ENCODE measurements at regions not wholly inside any gene's neighbourhood (a gene's known extent, or its start where the extent isn't known, plus 50 kb on each side); places are given as distances from the start of the nearest gene placed in this dataset.

DNA sequence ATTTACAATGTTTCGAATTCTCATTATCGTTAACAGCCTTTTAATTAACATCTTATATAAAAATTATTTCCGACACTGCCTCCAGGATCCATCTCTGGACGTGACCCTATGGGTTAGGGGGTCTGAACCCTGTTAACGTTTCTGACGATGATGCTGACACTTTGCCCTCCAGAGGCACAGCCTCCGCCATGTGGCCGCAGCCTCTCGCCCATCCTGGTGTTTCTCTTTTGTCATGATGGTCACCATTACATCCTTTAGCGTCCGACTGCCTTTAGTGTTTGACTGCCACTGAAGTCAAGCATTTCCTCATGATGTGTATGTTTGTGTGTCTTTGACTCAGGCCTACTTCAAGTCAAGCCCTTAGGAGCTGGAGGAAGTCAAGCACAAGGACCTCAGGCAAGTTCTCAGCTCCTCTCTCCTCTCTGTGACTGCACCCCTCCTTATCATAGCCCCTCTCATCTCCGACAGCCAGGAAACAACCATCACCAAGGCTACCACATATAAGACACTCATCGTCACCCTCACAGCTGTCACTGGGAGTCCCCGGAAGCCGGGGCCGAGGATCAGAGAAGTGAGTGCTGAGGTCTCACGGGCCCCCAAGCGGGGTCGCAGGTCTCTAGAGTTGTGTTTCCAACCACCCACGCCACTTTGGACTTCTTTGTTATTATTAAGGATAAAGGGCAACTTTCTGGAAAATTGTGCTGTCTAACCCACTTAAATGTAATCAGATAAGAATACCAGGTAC, 96.1 kb upstream of the PPP2R2D start:
- 91 to 93% methylated on average over 19 to 20 of the region's 20 CpGs for WGBS, 2 donors
- H3K36me3 ChIP-seq (ENCODE audit: low read depth, missing control alignments), result no peaks in the 10 kb centered on the region
- H3K27ac ChIP-seq, result no peak overlapping the region
- H3K9me3 ChIP-seq, result no peaks in the 10 kb centered on the region
- DNase-seq, result no peak
- TF ChIP-seq, protein P1, sequence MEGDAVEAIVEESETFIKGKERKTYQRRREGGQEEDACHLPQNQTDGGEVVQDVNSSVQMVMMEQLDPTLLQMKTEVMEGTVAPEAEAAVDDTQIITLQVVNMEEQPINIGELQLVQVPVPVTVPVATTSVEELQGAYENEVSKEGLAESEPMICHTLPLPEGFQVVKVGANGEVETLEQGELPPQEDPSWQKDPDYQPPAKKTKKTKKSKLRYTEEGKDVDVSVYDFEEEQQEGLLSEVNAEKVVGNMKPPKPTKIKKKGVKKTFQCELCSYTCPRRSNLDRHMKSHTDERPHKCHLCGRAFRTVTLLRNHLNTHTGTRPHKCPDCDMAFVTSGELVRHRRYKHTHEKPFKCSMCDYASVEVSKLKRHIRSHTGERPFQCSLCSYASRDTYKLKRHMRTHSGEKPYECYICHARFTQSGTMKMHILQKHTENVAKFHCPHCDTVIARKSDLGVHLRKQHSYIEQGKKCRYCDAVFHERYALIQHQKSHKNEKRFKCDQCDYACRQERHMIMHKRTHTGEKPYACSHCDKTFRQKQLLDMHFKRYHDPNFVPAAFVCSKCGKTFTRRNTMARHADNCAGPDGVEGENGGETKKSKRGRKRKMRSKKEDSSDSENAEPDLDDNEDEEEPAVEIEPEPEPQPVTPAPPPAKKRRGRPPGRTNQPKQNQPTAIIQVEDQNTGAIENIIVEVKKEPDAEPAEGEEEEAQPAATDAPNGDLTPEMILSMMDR (IDR thresholded peaks at IDR 0.05), result no peak
- no peak for TF ChIP-seq POLR2A (IDR thresholded peaks at IDR 0.05)
- H3K27me3 ChIP-seq, result no peaks in the 10 kb centered on the region
- intact Hi-C loops (cut with DNase I; ENCODE audit: low total_unique reads), result no loop called here
- no peaks in the 10 kb centered on the region for H3K4me1 ChIP-seq
- H3K4me3 ChIP-seq, result no peak overlapping the region

DNA sequence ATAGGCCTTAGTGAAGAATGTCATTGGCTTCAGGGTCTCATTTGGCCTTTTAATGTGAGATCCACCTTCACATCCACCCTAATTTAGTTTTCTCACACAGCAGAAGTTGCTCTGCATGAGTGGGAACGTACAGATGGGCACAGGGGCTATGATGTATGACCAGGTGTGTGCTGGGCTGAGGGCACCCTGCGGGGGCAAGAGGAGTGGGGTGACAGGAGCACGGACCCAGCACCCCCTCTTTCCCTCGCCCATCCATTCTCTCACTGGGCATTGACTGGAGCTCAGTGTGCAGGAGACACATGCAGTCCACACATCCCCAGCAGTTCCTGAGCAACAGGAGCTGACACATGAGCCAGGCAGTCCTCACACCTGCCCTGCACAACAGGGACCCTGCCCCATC, 95.1 kb upstream of the PPP2R2D start:
- no peaks in the 10 kb centered on the region for H3K9me3 ChIP-seq
- H3K27ac ChIP-seq, result no peak overlapping the region
- DNase-seq, result no peak
- TF ChIP-seq, protein P1 (IDR thresholded peaks at IDR 0.05), result no peak
- TF ChIP-seq POLR2A (IDR thresholded peaks at IDR 0.05), result no peak
- H3K4me3 ChIP-seq, result no peak overlapping the region
- intact Hi-C loops (cut with DNase I; ENCODE audit: low total_unique reads), result no loop called here
- WGBS, 2 donors, result 73 to 92% methylated on average over 4 of the region's 4 CpGs
- no peaks in the 10 kb centered on the region for H3K36me3 ChIP-seq (ENCODE audit: low read depth, missing control alignments)
- H3K27me3 ChIP-seq, result no peaks in the 10 kb centered on the region
- H3K4me1 ChIP-seq, result no peaks in the 10 kb centered on the region

DNA sequence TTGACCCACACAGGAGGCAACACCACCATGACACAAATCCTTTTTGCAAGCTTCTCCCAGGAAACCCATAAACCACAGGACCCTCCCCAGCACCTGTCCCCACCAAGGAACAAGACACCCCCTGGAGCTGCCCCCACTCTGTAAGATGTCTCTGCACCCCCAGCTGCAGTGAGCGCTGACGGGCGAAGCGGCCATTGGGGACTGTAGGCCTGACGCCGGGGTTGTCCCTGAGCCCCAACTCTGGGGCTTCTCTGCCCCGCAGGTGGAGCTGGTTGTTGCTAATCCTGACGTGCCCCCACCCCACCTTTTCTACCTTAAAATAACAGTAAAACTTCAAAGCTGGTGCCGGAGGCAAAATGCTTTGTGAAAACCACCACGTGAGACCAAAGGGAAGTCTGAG, 94.7 kb upstream of the PPP2R2D start:
- intact Hi-C loops (cut with DNase I; ENCODE audit: low total_unique reads), result no loop called here
- H3K36me3 ChIP-seq (ENCODE audit: low read depth, missing control alignments), result no peaks in the 10 kb centered on the region
- H3K27ac ChIP-seq, result no peak overlapping the region
- H3K27me3 ChIP-seq, result no peaks in the 10 kb centered on the region
- DNase-seq, result no peak
- no peaks in the 10 kb centered on the region for H3K4me1 ChIP-seq
- no peak for TF ChIP-seq POLR2A (IDR thresholded peaks at IDR 0.05)
- TF ChIP-seq, protein P1 (IDR thresholded peaks at IDR 0.05), result no peak
- no peak overlapping the region for H3K4me3 ChIP-seq
- WGBS, 2 donors, result 79 to 88% methylated on average over 5 to 10 of the region's 10 CpGs
- H3K9me3 ChIP-seq, result no peaks in the 10 kb centered on the region

DNA sequence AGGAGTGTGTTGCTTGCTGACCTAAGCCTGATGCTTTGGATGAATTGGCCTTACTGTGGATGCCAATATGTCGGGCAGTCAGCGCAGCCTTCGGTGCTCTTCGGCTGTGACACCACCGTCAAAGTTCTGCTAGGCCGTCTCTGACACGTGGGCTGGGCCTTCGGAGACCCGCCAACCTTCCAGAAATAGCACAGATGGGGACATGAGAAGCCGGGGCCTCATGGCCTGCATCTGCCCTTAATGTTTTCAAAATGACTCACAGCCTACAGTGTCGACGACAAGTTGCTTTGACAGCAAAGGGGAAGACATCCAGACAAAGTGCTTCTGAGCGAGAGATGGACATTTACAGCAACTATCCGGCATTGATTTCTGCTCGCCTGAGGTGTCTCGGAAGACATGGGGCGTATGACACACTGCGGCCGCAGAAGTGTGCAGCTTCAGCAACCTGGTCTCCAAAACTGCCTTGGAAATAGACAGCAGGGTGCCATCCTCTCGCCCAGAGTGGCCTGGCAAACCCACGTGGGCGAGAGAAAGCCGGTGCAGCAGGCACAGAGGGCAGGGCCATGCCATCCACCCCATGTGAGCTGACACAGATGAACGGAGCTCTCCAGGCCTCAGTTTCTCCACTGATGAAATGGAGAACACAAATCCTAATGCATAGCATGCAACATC, 94.0 kb upstream of the PPP2R2D start:
- no peak for TF ChIP-seq POLR2A (IDR thresholded peaks at IDR 0.05)
- TF ChIP-seq, protein P1 (IDR thresholded peaks at IDR 0.05), result no peak
- intact Hi-C loops (cut with DNase I; ENCODE audit: low total_unique reads), result no loop called here
- 82 to 83% methylated on average over 13 to 24 of the region's 24 CpGs for WGBS, 2 donors
- DNase-seq, result no peak
- no peak overlapping the region for H3K27ac ChIP-seq
- H3K4me3 ChIP-seq, result no peak overlapping the region
- H3K36me3 ChIP-seq (ENCODE audit: low read depth, missing control alignments), result no peaks in the 10 kb centered on the region
- H3K4me1 ChIP-seq, result no peaks in the 10 kb centered on the region
- no peaks in the 10 kb centered on the region for H3K9me3 ChIP-seq
- no peaks in the 10 kb centered on the region for H3K27me3 ChIP-seq

Data from testis (tissue), 2 donors.